ENCODE measurements at regions not wholly inside any gene's neighbourhood (a gene's known extent, or its start where the extent isn't known, plus 50 kb on each side); places are given as distances from the start of the nearest gene placed in this dataset.

DNA sequence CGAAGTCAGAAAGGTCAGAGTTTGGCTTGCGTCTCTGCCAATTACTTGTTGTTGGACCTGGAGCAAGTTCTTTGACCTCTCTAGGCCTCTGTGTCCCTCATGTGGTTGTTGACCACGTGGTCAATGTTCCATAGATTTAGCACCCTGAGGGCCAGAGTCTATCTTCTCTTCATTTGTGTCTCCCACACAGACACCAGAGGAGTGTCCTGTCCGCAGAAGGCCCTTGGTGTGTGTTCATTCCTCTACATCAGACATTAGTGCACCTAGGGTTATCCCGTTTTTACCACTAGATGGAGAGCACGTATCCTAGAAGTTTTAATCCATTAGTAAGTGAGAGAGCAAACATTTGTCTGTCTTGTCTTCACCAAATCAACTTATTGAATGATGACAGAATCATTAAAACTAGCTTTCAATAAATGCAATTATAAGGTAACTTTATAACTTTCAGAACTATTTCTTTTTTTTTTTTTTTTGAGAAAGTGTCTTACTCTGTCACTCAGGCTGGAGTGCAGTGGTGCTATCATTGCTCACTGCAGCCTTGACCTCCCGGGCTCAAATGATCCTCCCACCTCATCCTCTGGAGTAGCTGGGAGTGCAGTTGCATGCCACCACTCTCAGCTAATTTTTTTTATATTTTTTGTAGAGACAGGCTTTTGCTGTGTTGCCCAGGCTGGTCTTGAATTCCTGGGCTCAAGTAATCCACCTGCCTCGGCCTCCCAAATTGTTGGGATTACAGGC lies 122.5 kb upstream of the ANKRD1 start:
- H3K9me3 Mint-ChIP-seq: no peaks in the 10 kb centered on the region
- no peak overlapping the region for H3K4me3 Mint-ChIP-seq
- ChIA-PET POLR2A (no interaction called here), CTCF (interaction anchor here (0.7 to 3.1 kb wide), 4 partner anchors 10 to 255 kb away, joined by 3 to 11 read pairs (median 3); no protein-coding TSS in a partner anchor)
- DNase-seq: no peak
- no peaks in the 10 kb centered on the region for H3K4me1 Mint-ChIP-seq (ENCODE audit: low read depth)
- peaks cover 6% of the 10 kb centered on the region for H3K27me3 Mint-ChIP-seq
- H3K36me3 Mint-ChIP-seq: no peaks in the 10 kb centered on the region
- intact Hi-C loops (cut with micrococcal nuclease): loop anchor here (1.0 kb wide), 1 partner anchor 208 kb away; no protein-coding TSS in a partner anchor
- H3K27ac Mint-ChIP-seq: no peak overlapping the region

DNA sequence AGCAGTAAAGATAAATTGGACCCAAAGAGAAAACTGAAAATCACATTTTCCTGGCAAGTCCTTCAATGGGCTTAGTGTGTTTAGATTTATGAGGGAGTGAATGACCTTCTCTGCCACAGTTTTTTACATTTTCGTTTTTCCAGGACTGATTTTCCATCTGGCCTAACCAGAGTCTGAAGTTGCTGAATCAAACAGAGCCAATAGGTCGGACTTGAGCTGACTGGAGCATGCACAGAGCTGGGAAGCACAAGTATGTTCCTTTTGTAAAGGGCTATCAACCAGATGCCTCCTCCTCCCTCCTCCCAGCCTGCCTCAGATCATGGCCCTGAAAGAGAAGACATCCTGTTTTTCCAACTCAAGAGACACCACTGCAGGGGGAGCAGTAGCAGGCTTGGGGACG lies 126.0 kb upstream of the ANKRD1 start:
- Mint-ChIP-seq H3K4me1 (ENCODE audit: low read depth) (no peaks in the 10 kb centered on the region), H3K27me3 (peaks cover 6% of the 10 kb centered on the region), H3K36me3 (no peaks in the 10 kb centered on the region), H3K9me3 (no peaks in the 10 kb centered on the region), H3K27ac (no peak overlapping the region), H3K4me3 (no peak overlapping the region)
- no peak for DNase-seq
- intact Hi-C loops (cut with micrococcal nuclease): no loop called here
- ChIA-PET POLR2A (no interaction called here), CTCF (no interaction called here)

DNA sequence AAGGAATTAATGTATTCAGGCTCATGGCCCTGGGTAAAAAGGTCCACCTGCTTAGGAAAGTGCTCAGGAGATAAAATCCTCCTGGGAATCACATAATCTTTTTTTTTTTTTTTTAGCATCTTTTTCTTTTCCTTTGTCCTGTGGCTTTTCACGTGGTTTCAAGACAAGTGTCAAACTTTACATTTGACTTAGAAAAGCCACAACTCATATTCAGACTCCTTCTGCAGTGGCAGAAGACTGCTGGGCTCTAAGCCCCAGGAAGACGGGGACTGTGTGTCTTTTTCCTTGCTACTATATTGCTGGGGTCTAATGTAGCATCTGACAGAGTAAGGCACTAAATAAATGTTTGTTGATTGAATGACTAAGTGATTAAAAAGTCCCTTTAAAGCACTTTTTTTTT lies 127.5 kb upstream of the ANKRD1 start:
- no peak overlapping the region for H3K27ac Mint-ChIP-seq
- intact Hi-C loops (cut with micrococcal nuclease): no loop called here
- POLR2A ChIA-PET: no interaction called here
- H3K36me3 Mint-ChIP-seq: no peaks in the 10 kb centered on the region
- no peaks in the 10 kb centered on the region for H3K4me1 Mint-ChIP-seq (ENCODE audit: low read depth)
- H3K27me3 Mint-ChIP-seq: peaks cover 6% of the 10 kb centered on the region
- H3K4me3 Mint-ChIP-seq: no peak overlapping the region
- no peak for DNase-seq
- H3K9me3 Mint-ChIP-seq: no peaks in the 10 kb centered on the region
- CTCF ChIA-PET: no interaction called here

DNA sequence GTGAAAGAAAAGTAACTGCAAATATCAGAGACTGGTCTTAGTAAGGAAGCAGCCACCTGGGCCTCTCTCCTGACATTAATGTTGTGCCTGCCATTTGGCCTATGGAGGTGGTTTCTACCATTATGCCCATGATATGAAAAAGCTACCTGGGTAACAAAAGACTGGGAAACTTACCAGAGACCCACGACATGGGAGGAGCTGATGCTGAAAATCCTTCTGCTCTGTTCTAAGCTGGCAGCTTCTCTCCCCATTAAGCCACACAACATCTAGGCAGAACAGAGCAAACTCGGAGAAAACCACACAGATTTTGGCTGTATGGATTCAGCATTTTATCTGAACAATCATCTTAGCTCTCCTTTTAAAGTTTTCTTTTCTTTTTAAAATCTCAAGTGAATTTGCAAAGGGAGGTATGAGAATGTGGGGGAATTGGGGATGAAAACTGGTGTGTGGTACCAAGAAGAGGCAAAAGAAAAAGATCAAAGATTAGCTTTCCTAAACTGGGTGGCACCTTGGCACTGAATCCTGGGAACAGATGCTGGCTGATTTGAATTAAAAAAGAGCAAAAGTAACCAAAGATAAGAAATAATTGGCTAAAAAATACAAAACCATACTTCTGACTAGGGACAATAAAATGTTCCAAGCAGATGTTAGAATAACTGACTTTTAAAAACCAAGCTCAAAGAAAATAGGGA lies 128.6 kb upstream of the ANKRD1 start:
- H3K36me3 Mint-ChIP-seq: no peaks in the 10 kb centered on the region
- POLR2A ChIA-PET: no interaction called here
- H3K4me3 Mint-ChIP-seq: no peak overlapping the region
- H3K27ac Mint-ChIP-seq: no peak overlapping the region
- no peaks in the 10 kb centered on the region for H3K4me1 Mint-ChIP-seq (ENCODE audit: low read depth)
- H3K27me3 Mint-ChIP-seq: peaks cover 6% of the 10 kb centered on the region
- CTCF ChIA-PET: interaction anchor here (0.8 to 0.9 kb wide), 2 partner anchors 20 to 43 kb away, joined by 3 to 5 read pairs; no protein-coding TSS in a partner anchor
- no peak for DNase-seq
- intact Hi-C loops (cut with micrococcal nuclease): no loop called here
- H3K9me3 Mint-ChIP-seq: no peaks in the 10 kb centered on the region

DNA sequence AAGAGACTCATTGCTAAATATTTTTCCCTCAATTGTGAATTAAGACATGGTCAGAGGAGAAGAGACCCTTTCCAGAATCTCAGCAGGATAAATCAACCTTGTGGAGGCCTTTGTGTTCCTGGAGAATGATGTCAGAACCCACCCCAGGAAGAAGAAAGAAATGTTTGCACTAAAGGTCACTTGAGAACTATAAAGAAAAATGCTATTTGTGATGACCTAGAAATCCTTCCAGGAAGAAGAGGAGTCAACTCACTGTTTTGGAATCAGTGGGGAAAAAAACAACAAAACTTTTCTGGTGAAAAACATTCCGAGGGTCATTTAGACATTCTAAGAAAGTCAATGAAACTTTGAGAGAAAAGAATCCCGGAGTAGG lies 129.1 kb upstream of the ANKRD1 start:
- Mint-ChIP-seq H3K27ac (no peak overlapping the region), H3K4me3 (no peak overlapping the region), H3K36me3 (no peaks in the 10 kb centered on the region), H3K9me3 (no peaks in the 10 kb centered on the region), H3K4me1 (ENCODE audit: low read depth) (no peaks in the 10 kb centered on the region), H3K27me3 (peaks cover 6% of the 10 kb centered on the region)
- ChIA-PET CTCF (interaction anchor here (0.8 to 0.9 kb wide), 2 partner anchors 20 to 44 kb away, joined by 3 to 5 read pairs; no protein-coding TSS in a partner anchor), POLR2A (no interaction called here)
- DNase-seq: no peak
- intact Hi-C loops (cut with micrococcal nuclease): no loop called here

DNA sequence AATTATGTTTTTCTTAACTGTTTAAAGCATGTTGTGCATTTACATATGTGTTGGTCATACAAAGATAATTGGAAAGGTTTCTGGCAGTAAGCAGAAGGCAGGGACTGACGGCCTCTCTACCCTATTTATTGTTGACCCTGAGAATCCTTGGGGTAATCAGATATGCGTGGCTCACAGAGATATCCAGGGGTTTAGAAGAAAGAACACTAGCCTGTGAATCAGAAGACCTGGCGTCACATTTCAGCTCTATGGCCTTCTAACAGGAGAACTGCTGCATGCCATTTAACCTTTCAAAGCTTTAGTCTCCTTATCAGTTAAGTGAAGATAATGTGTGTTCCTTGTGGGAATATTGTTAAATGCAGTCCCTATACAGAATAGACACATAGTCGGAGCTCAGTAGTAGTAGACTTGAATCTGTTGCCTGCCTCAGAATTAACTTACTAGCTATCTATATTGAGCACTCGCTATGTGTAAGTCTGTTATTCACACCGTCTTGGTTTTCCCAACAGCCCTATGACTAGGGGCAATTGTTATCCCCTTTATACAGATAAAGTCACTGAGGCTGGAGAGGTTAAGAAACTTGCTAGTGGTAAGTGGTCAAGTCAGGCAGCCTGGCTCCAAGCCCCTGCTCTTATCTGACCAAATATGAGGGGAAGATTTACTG lies 129.6 kb upstream of the ANKRD1 start:
- no peaks in the 10 kb centered on the region for H3K9me3 Mint-ChIP-seq
- no peaks in the 10 kb centered on the region for H3K36me3 Mint-ChIP-seq
- peaks cover 6% of the 10 kb centered on the region for H3K27me3 Mint-ChIP-seq
- POLR2A ChIA-PET: interaction anchor here (0.5 kb wide), 1 partner anchor 149 kb away, joined by 4 read pairs; no protein-coding TSS in a partner anchor
- DNase-seq: no peak
- no peaks in the 10 kb centered on the region for H3K4me1 Mint-ChIP-seq (ENCODE audit: low read depth)
- no peak overlapping the region for H3K4me3 Mint-ChIP-seq
- CTCF ChIA-PET: no interaction called here
- H3K27ac Mint-ChIP-seq: no peak overlapping the region
- intact Hi-C loops (cut with micrococcal nuclease): no loop called here

DNA sequence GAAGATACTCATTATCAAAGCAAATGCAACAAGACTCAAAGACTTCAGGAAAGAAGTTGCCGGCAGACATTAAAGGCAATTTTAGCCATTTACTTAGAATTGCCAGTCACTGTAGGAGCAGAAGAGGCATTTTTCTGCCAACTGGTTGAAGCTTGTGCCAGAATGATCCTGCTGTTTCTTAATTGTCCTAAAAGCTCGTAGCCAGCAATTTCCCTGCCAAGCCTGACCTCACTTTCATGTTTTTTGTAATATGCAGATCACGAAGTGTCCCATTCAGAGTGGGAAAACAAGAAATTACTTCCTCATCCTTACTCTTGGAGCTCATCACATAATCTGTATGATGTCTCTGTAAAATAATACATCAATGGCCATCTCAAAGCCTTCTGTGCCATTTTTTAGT lies 130.9 kb upstream of the ANKRD1 start:
- H3K4me3 Mint-ChIP-seq: no peak overlapping the region
- no peaks in the 10 kb centered on the region for H3K9me3 Mint-ChIP-seq
- intact Hi-C loops (cut with micrococcal nuclease): no loop called here
- no peaks in the 10 kb centered on the region for H3K36me3 Mint-ChIP-seq
- H3K27ac Mint-ChIP-seq: no peak overlapping the region
- CTCF ChIA-PET: interaction anchor here (1.2 kb wide), 1 partner anchor 199 kb away, joined by 3 read pairs; no protein-coding TSS in a partner anchor
- DNase-seq: no peak
- H3K27me3 Mint-ChIP-seq: no peaks in the 10 kb centered on the region
- H3K4me1 Mint-ChIP-seq (ENCODE audit: low read depth): no peaks in the 10 kb centered on the region
- POLR2A ChIA-PET: no interaction called here

DNA sequence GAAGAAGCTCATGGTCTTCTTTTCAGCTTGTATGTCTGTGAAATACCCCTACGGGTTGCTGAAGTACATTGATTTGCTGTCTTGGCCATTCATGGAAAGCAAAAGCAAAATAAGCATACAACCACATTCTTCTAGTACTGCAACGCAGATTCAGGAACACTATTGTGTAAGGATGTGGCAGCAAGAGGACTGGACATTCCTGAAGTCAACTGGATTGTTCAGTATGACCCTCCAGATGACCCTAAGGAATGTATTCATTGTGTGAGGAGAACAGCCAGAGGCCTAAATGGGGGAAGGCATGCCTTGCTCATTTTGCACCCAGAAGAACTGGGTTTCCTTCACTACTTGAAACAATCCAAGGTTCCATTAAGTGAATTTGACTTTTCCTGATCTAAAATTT lies 133.4 kb upstream of the ANKRD1 start:
- Mint-ChIP-seq H3K4me1 (ENCODE audit: low read depth) (no peaks in the 10 kb centered on the region), H3K27me3 (no peaks in the 10 kb centered on the region), H3K9me3 (no peaks in the 10 kb centered on the region), H3K36me3 (no peaks in the 10 kb centered on the region), H3K4me3 (no peak overlapping the region), H3K27ac (no peak overlapping the region)
- CTCF ChIA-PET: no interaction called here
- intact Hi-C loops (cut with micrococcal nuclease): no loop called here
- no peak for DNase-seq
- POLR2A ChIA-PET: no interaction called here

DNA sequence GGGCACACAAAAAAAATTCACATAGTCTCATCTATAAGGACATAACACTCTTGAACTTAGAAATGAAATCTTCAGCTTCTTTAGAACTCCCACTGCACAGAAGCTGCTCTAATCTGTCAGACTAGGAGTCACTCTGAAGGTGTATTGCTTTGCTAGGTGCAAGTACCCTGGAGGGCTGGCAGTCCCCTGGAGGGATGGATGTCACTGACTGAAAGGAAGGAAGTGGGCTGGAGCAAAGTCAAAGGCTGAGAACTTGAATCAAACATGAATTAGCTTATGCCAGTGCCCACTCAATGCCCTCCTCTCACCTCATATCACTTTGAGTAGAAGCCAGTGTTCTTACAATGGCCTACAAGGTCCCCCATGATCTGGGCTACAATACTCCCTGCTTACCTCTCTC lies 140.3 kb upstream of the ANKRD1 start:
- Mint-ChIP-seq H3K9me3 (no peaks in the 10 kb centered on the region), H3K27ac (no peak overlapping the region), H3K4me1 (ENCODE audit: low read depth) (no peaks in the 10 kb centered on the region), H3K36me3 (no peaks in the 10 kb centered on the region), H3K27me3 (no peaks in the 10 kb centered on the region), H3K4me3 (no peak overlapping the region)
- DNase-seq: no peak
- intact Hi-C loops (cut with micrococcal nuclease): no loop called here
- POLR2A ChIA-PET: no interaction called here
- CTCF ChIA-PET: interaction anchor here (0.6 kb wide), 1 partner anchor 310 kb away, joined by 3 read pairs; no protein-coding TSS in a partner anchor

DNA sequence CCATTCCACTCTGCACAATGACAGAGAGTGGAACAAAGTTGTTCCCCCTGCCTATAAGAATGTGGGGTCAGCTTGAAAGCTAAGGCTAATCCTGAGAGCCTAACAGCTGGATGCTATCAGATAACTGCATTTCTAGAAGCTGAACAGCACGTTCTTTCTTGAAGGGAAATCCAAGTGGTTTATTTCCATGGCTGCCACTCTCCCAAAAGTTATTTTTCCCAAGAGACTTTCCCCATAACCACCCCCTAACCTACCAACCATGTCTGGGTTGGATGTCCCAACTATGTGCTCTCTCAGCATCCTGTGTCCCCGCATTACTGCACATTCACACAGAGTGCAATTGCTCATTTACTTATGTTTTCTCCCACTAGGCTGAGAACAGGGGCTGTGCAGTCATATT lies 140.7 kb upstream of the ANKRD1 start:
- no peak for DNase-seq
- H3K4me1 Mint-ChIP-seq (ENCODE audit: low read depth): no peaks in the 10 kb centered on the region
- POLR2A ChIA-PET: no interaction called here
- H3K4me3 Mint-ChIP-seq: no peak overlapping the region
- CTCF ChIA-PET: no interaction called here
- intact Hi-C loops (cut with micrococcal nuclease): no loop called here
- no peak overlapping the region for H3K27ac Mint-ChIP-seq
- H3K36me3 Mint-ChIP-seq: no peaks in the 10 kb centered on the region
- H3K27me3 Mint-ChIP-seq: no peaks in the 10 kb centered on the region
- no peaks in the 10 kb centered on the region for H3K9me3 Mint-ChIP-seq

DNA sequence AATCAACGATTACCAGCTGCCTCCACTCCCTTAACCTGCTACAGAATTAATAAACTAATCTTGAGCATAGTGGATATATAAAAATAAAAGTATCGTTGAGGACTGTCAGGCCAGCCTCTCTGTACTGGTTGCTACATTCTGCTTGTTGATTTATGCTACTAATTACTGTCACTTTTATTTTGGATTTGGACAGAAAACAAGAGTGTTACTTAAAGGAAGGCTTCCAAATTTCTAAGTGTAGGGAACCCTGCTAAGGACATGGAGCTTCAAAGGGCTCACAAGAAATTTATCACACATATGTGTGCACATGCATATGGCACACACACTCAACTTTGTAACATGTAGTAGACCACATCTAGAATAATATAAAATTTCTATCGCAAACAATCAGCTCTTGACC lies 141.2 kb upstream of the ANKRD1 start:
- intact Hi-C loops (cut with micrococcal nuclease): no loop called here
- no peaks in the 10 kb centered on the region for H3K36me3 Mint-ChIP-seq
- H3K27ac Mint-ChIP-seq: no peak overlapping the region
- DNase-seq: no peak
- H3K27me3 Mint-ChIP-seq: peaks cover under 1% of the 10 kb centered on the region
- POLR2A ChIA-PET: no interaction called here
- CTCF ChIA-PET: no interaction called here
- no peaks in the 10 kb centered on the region for H3K9me3 Mint-ChIP-seq
- no peak overlapping the region for H3K4me3 Mint-ChIP-seq
- no peaks in the 10 kb centered on the region for H3K4me1 Mint-ChIP-seq (ENCODE audit: low read depth)

DNA sequence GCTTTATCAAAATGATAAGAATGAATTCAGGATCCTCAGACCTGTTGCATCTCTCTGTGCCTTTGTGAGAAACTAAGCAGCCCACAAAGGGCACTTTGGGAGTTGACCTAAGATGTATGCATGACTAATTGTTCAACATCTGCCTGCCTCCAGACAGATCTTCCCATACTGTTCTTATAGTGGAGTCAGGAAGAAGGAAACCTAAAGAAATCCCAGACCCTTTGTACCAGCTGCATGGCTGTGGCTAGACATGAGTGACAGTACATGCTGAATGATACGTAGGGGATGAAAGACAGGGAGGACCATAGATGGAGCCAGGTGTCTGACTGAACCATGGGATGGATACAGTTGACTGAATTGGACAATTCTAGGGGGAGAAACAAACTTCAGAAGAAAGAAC lies 148.7 kb upstream of the PCGF5 start:
- H3K4me1 Mint-ChIP-seq (ENCODE audit: low read depth): no peaks in the 10 kb centered on the region
- ChIA-PET CTCF (no interaction called here), POLR2A (no interaction called here)
- H3K27me3 Mint-ChIP-seq: peaks cover 5% of the 10 kb centered on the region
- no peaks in the 10 kb centered on the region for H3K9me3 Mint-ChIP-seq
- H3K27ac Mint-ChIP-seq: no peak overlapping the region
- no peak for DNase-seq
- H3K4me3 Mint-ChIP-seq: no peak overlapping the region
- H3K36me3 Mint-ChIP-seq: peaks cover 2% of the 10 kb centered on the region
- intact Hi-C loops (cut with micrococcal nuclease): no loop called here
